A549 (cell line): ENCODE measurements at regions not wholly inside any gene's neighbourhood (a gene's known extent, or its start where the extent isn't known, plus 50 kb on each side); places are given as distances from the start of the nearest gene placed in this dataset.

ENCODE experiments used
- ATAC-seq, 2 experiments: fragments of 200-7000 bp in 1 of 2; fragments of >200 bp in 1 of 2; cut with Nextera tagmentation in 1 of 2; cut with Tn5 transposase in 1 of 2; 3 replicates each; pipeline versions ENCODE4 v1.8.0 to v1.9.1; 2018 to 2020; ENCODE audit warnings: mild to moderate bottlenecking in 1 of 2, moderate library complexity in 1 of 2
- CTCF ChIA-PET: fragments of 300-600 bp; sonication (Branson Sonifier 250); formaldehyde crosslinking; extraction: SDS; loops from one replicate; lab custom pipeline; 2021; ENCODE audit warnings: antibody characterized with exemption, inconsistent platforms; lab: Yijun Ruan, JAX
- POLR2A ChIA-PET: fragments of 350-600 bp; formaldehyde crosslinking; extraction: SDS; loops from one replicate; lab custom pipeline; 2021; ENCODE audit warnings: antibody characterized with exemption, inconsistent platforms; lab: Yijun Ruan, JAX
- DNase-seq, 2 experiments: peaks; one replicate each; pipeline versions ENCODE4 v3.0.0 to v3.0.0-alpha.2; 2011 to 2016; ENCODE audit warnings: low read depth in 1 of 2, low spot score in 1 of 2
- FAIRE-seq: peaks from 2 replicates; lab custom pipeline; 2011; peaks lifted over from hg19 to GRCh38; lab: Jason Lieb, UNC
- H3K27ac ChIP-seq, 2 experiments: fragments of >200 bp; sonication (Bioruptor Twin); formaldehyde crosslinking; 3 replicates each; pipeline ENCODE4 v1.5.1; 2016 to 2017
- H3K4me1 ChIP-seq: fragments of >200 bp; sonication (Bioruptor Twin); formaldehyde crosslinking; 3 replicates; pipeline ENCODE4 v1.6.1; 2016
- H3K4me2 ChIP-seq: fragments of >200 bp; sonication (Bioruptor Twin); formaldehyde crosslinking; 3 replicates; pipeline ENCODE4 v1.6.1; 2016
- H3K4me3 ChIP-seq: fragments of >200 bp; sonication (Bioruptor Twin); formaldehyde crosslinking; 3 replicates; pipeline ENCODE4 v1.5.1; 2016
- H3K9me3 ChIP-seq: fragments of >200 bp; sonication (Bioruptor Twin); formaldehyde crosslinking; 3 replicates; pipeline ENCODE4 v1.6.1; 2016
- BCL3 ChIP-seq: fragments of >200 bp; sonication (Bioruptor Twin); formaldehyde crosslinking; IDR thresholded peaks from 3 replicates; pipeline ENCODE4 v1.6.1; 2016
- BHLHE40 ChIP-seq: IDR thresholded peaks from 2 replicates; pipeline ENCODE4 v1.6.1; 2012; ENCODE audit warnings: low read depth, low read length, inconsistent platforms
- CBX2 ChIP-seq: fragments of 200-600 bp; sonication (generic); IDR thresholded peaks from 2 replicates; pipeline ENCODE4 v1.6.1; 2016; ENCODE audit warnings: low read depth, mild to moderate bottlenecking, borderline replicate concordance
- E2F6 ChIP-seq: IDR thresholded peaks from 2 replicates; pipeline ENCODE4 v1.6.1; 2012; ENCODE audit warnings: low read depth, borderline replicate concordance
- EHMT2 ChIP-seq: fragments of 200-600 bp; sonication (generic); IDR thresholded peaks from 2 replicates; pipeline ENCODE4 v1.6.1; 2016; ENCODE audit warnings: antibody characterized with exemption, low read depth, mild to moderate bottlenecking, moderate library complexity
- ELK1 ChIP-seq: fragments of 150-350 bp; IDR thresholded peaks from 2 replicates; pipeline ENCODE4 v1.6.1; 2014; ENCODE audit warnings: low read depth, mild to moderate bottlenecking, low read length
- FOSB ChIP-seq: fragments of 250-450 bp; sonication (Bioruptor Pico); IDR thresholded peaks from 2 replicates; pipeline ENCODE4 v1.5.0; 2020; ENCODE audit warnings: mild to moderate bottlenecking, moderate library complexity
- FOSL2 ChIP-seq, 2 experiments: fragments of 450-650 bp in 1 of 2; fragments of >200 bp in 1 of 2; sonication (Bioruptor Twin) in 1 of 2; formaldehyde crosslinking; IDR thresholded peaks; 2 replicates each; pipeline versions ENCODE4 v1.5.0 to v1.6.1; 2016 to 2020; ENCODE audit warnings: mild to moderate bottlenecking in 1 of 2, moderate library complexity in 1 of 2
- GATA3 ChIP-seq: IDR thresholded peaks from 2 replicates; pipeline ENCODE4 v1.6.1; 2012; ENCODE audit warnings: borderline replicate concordance
- HDAC2 ChIP-seq: fragments of 200-600 bp; sonication (generic); IDR thresholded peaks from 2 replicates; pipeline ENCODE4 v1.6.1; 2016
- HEYL ChIP-seq: fragments of 250-450 bp; sonication (Bioruptor Pico); IDR thresholded peaks from 2 replicates; pipeline ENCODE4 v1.8.0; 2021; ENCODE audit warnings: mild to moderate bottlenecking, moderate library complexity
- JUNB ChIP-seq: fragments of >200 bp; sonication (Bioruptor Twin); formaldehyde crosslinking; IDR thresholded peaks from 2 replicates; pipeline ENCODE4 v1.6.1; 2016
- MAZ ChIP-seq: fragments of 150-350 bp; IDR thresholded peaks from 2 replicates; pipeline ENCODE4 v1.6.1; 2014; ENCODE audit warnings: antibody characterized with exemption, low read depth, low read length, borderline replicate concordance
- NFE2L2 ChIP-seq: fragments of 150-350 bp; conservative IDR thresholded peaks from 2 replicates; pipeline ENCODE4 v1.6.1; 2014; ENCODE audit warnings: low read length
- PBX3 ChIP-seq: IDR thresholded peaks from 2 replicates; pipeline ENCODE4 v1.6.1; 2012
- PHF8 ChIP-seq: fragments of 200-600 bp; sonication (generic); IDR thresholded peaks from 2 replicates; pipeline ENCODE4 v1.6.1; 2016; ENCODE audit warnings: low read depth, mild to moderate bottlenecking, antibody characterized with exemption, moderate library complexity, borderline replicate concordance
- POLR2A ChIP-seq: IDR thresholded peaks from 2 replicates; pipeline ENCODE4 v1.6.1; 2012; ENCODE audit warnings: mild to moderate bottlenecking, low read length
- RAD21 ChIP-seq, 2 experiments: fragments of >200 bp in 1 of 2; sonication (Bioruptor Twin) in 1 of 2; formaldehyde crosslinking in 1 of 2; IDR thresholded peaks in 1 of 2; conservative IDR thresholded peaks in 1 of 2; 2 replicates in 1 of 2; 3 replicates in 1 of 2; pipeline ENCODE4 v1.6.1; 2012 to 2018; ENCODE audit warnings: inconsistent platforms in 1 of 2
- RARB ChIP-seq: fragments of 250-450 bp; sonication (Bioruptor Pico); IDR thresholded peaks from 2 replicates; pipeline ENCODE4 v1.8.0; 2021; ENCODE audit warnings: mild to moderate bottlenecking, moderate library complexity
- RCOR1 ChIP-seq: fragments of 150-350 bp; IDR thresholded peaks from 2 replicates; pipeline ENCODE4 v1.6.1; 2014; ENCODE audit warnings: antibody characterized with exemption, low read length, low read depth
- REST ChIP-seq: fragments of 200-600 bp; sonication (generic); IDR thresholded peaks from 2 replicates; pipeline ENCODE4 v1.6.1; 2016; ENCODE audit warnings: antibody characterized with exemption, mild to moderate bottlenecking, moderate library complexity
- SMC3 ChIP-seq: fragments of >200 bp; sonication (Bioruptor Twin); formaldehyde crosslinking; IDR thresholded peaks from 3 replicates; pipeline ENCODE4 v1.6.1; 2018; ENCODE audit warnings: inconsistent platforms
- ZC3H11A ChIP-seq: fragments of 450-650 bp; IDR thresholded peaks from 2 replicates; pipeline ENCODE4 v1.6.1; 2014; ENCODE audit warnings: antibody characterized with exemption, mild to moderate bottlenecking
- ZNF302 ChIP-seq: fragments of 250-450 bp; sonication (Bioruptor Pico); IDR thresholded peaks from 2 replicates; pipeline ENCODE4 v1.9.0; 2021; ENCODE audit warnings: inconsistent platforms, mild to moderate bottlenecking, moderate library complexity
- ZSCAN20 ChIP-seq: fragments of 250-450 bp; sonication (Bioruptor Pico); IDR thresholded peaks from 2 replicates; pipeline ENCODE4 v1.8.0; 2022; ENCODE audit warnings: mild to moderate bottlenecking, moderate library complexity
- WGBS: methylation state at CpG from one replicate; pipeline ENCODE4 v1.1.6; 2017; ENCODE audit errors: missing lambda C conversion rate; 5-methylcytosine and 5-hydroxymethylcytosine counted together

- no peak for FAIRE-seq
- Histone ChIP-seq H3K4me3 (no peak overlapping the region), H3K4me2 (no peak overlapping the region), H3K27ac (no peak overlapping the region)
- TF ChIP-seq FOSB (no peak), PHF8 (no peak), ZSCAN20 (no peak), GATA3 (no peak), PBX3 (no peak), CBX2 (no peak), MAZ (no peak), RAD21 (conservative IDR thresholded peaks at IDR 0.05 in 1 of 2, IDR thresholded peaks at IDR 0.05 in 1 of 2) (no peak), POLR2A (no peak), JUNB (no peak), ZNF302 (CRISPR knock-in tag) (no peak), HDAC2 (no peak), REST (no peak), BHLHE40 (no peak), ZC3H11A (no peak), ELK1 (no peak)
- TF ChIP-seq, all 56 proteins: peak for 0
- ATAC-seq (no peak), DNase-seq (no peak)
- ChIA-PET POLR2A (no interaction called here), CTCF (interaction anchor here (0.7 kb wide), 1 partner anchor 782 kb away, joined by 3 read pairs; no protein-coding TSS in a partner anchor)
- Histone ChIP-seq H3K9me3 (no peaks in the 10 kb centered on the region), H3K4me1 (no peaks in the 10 kb centered on the region)
- whole genome bisulfite sequencing, result 4% methylated on average over 2 of the region's 2 CpGs
These were observed 995.7 kb downstream of the GALC start for GRCh38 chr14:86997271-86997670.

GRCh38 chr14:86990396-86990795 is 1002.6 kb downstream of the GALC start:
- H3K4me3 ChIP-seq, result no peak overlapping the region
- no peaks in the 10 kb centered on the region for H3K9me3 ChIP-seq
- H3K4me1 ChIP-seq, result no peaks in the 10 kb centered on the region
- FAIRE-seq (no peak), DNase-seq (no peak), ATAC-seq (no peak)
- no peak overlapping the region for H3K4me2 ChIP-seq
- WGBS, result 1% methylated on average over 2 of the region's 2 CpGs
- H3K27ac ChIP-seq, result no peak overlapping the region
- TF ChIP-seq BCL3 (no peak), MAZ (no peak), NFE2L2 (no peak), GATA3 (no peak), ZSCAN20 (no peak)
- ChIA-PET CTCF (no interaction called here), POLR2A (no interaction called here)

GRCh38 chr14:86989285-86989684 is 1003.7 kb downstream of the GALC start:
- WGBS, result 5% methylated on average over 1 of the region's 1 CpG
- H3K9me3 ChIP-seq, result no peaks in the 10 kb centered on the region
- H3K27ac ChIP-seq, result no peak overlapping the region
- FAIRE-seq, result no peak
- no peak for TF ChIP-seq HEYL (CRISPR knock-in tag)
- no peak for TF ChIP-seq RCOR1
- no peak for TF ChIP-seq FOSL2 (IDR thresholded peaks at IDR 0.05)
- TF ChIP-seq FOSL2 (CRISPR knock-in tag; IDR thresholded peaks at IDR 0.05), result no peak
- no peak for TF ChIP-seq E2F6
- no peak for TF ChIP-seq RARB (CRISPR knock-in tag)
- no peak for TF ChIP-seq MAZ
- TF ChIP-seq ELK1, result no peak
- TF ChIP-seq EHMT2, result no peak
- no peak for TF ChIP-seq SMC3
- TF ChIP-seq, all 56 proteins: peak for 0
- ATAC-seq (no peak), DNase-seq (no peak)
- Histone ChIP-seq H3K4me2 (no peak overlapping the region), H3K4me3 (no peak overlapping the region), H3K4me1 (no peaks in the 10 kb centered on the region)
- POLR2A ChIA-PET, result no interaction called here
- CTCF ChIA-PET, result no interaction called here
